ENCODE measurements at regions not wholly inside any gene's neighbourhood (a gene's known extent, or its start where the extent isn't known, plus 50 kb on each side); places are given as distances from the start of the nearest gene placed in this dataset.

- 100% methylated on average over 1 of the region's 5 CpGs for WGBS (ENCODE audit: insufficient coverage)
- H3K4me2 ChIP-seq (replicated peaks; ENCODE audit: low read depth, low read length, poor library complexity, severe bottlenecking): no peak overlapping the region
- TF ChIP-seq CTCF (IDR thresholded peaks at IDR 0.05): no peak
- no peak for TF ChIP-seq EZH2 (IDR thresholded peaks at IDR 0.05; ENCODE audit: borderline replicate concordance, insufficient read depth, low read depth, low read length, poor library complexity, severe bottlenecking)
Observed at GRCh38 chr3:15918988-15919387, 121.2 kb upstream of the ANKRD28 start.

GRCh38 chr3:15919971-15920370 is 122.2 kb upstream of the ANKRD28 start:
- TF ChIP-seq CTCF (IDR thresholded peaks at IDR 0.05): no peak
- TF ChIP-seq EZH2 (IDR thresholded peaks at IDR 0.05; ENCODE audit: borderline replicate concordance, insufficient read depth, low read depth, low read length, poor library complexity, severe bottlenecking): no peak
- no peak overlapping the region for H3K27ac Mint-ChIP-seq
- Histone ChIP-seq H3K4me1 (ENCODE audit: control insufficient read depth in 2 of 2, insufficient read depth in 2 of 2, low read length in 2 of 2) (no peaks in the 10 kb centered on the region), H4K20me1 (ENCODE audit: control insufficient read depth, insufficient read depth, low read length, poor library complexity, severe bottlenecking) (no peaks in the 10 kb centered on the region), H3K36me3 (replicated peaks in 1 of 2; ENCODE audit: control extremely low read depth in 1 of 2, control insufficient read depth in 1 of 2, extremely low read depth in 1 of 2, insufficient read depth in 2 of 2, low read length in 1 of 2) (no peaks in the 10 kb centered on the region), H3K4me3 (ENCODE audit: control extremely low read depth in 1 of 5, extremely low read depth in 1 of 5, insufficient read depth in 1 of 5, low read depth in 2 of 5, low read length in 4 of 5) (no peak overlapping the region), H3K79me2 (ENCODE audit: control insufficient read depth, insufficient read depth, low read length) (no peaks in the 10 kb centered on the region), H3K27ac (ENCODE audit: low read length in 2 of 2) (no peak overlapping the region), H3K27me3 (replicated peaks in 1 of 4; ENCODE audit: control extremely low read depth in 1 of 4, control insufficient read depth in 3 of 4, insufficient read depth in 4 of 4, low read length in 3 of 4) (no peaks in the 10 kb centered on the region), H2AFZ (ENCODE audit: insufficient read depth, low read depth, low read length, poor library complexity, severe bottlenecking) (no peak overlapping the region), H3K9ac (ENCODE audit: low read length) (no peak overlapping the region), H3K9me3 (ENCODE audit: control extremely low read depth in 1 of 3, control insufficient read depth in 2 of 3, insufficient read depth in 1 of 3, low read length in 2 of 3) (no peaks in the 10 kb centered on the region), H3K4me2 (replicated peaks; ENCODE audit: low read depth, low read length, poor library complexity, severe bottlenecking) (no peak overlapping the region)
- no peaks in the 10 kb centered on the region for H3K4me1 Mint-ChIP-seq
- no peaks in the 10 kb centered on the region for H3K9me3 Mint-ChIP-seq (ENCODE audit: insufficient read depth)
- intact Hi-C loops (cut with micrococcal nuclease): no loop called here
- no CpG with 5 or more reads among the region's 2 CpGs for WGBS (ENCODE audit: insufficient coverage)
- POLR2A ChIA-PET: no interaction called here
- ATAC-seq (ENCODE audit: low read depth) (no peak), DNase-seq (no peak)
- H3K4me3 Mint-ChIP-seq: no peak overlapping the region
- no peaks in the 10 kb centered on the region for H3K27me3 Mint-ChIP-seq
- CTCF ChIA-PET: interaction anchor here (0.5 kb wide), 1 partner anchor 81 kb away, joined by 3 read pairs; no protein-coding TSS in a partner anchor

More at GRCh38 chr3:15918988-15919387, 121.2 kb upstream of the ANKRD28 start:
- Histone ChIP-seq H3K4me3 (ENCODE audit: control extremely low read depth in 1 of 5, extremely low read depth in 1 of 5, insufficient read depth in 1 of 5, low read depth in 2 of 5, low read length in 4 of 5) (no peak overlapping the region), H3K27ac (ENCODE audit: low read length in 2 of 2) (no peak overlapping the region), H3K9me3 (ENCODE audit: control extremely low read depth in 1 of 3, control insufficient read depth in 2 of 3, insufficient read depth in 1 of 3, low read length in 2 of 3) (peaks cover 0 to 4% (median 0%) of the 10 kb centered on the region in 3 donors), H2AFZ (ENCODE audit: insufficient read depth, low read depth, low read length, poor library complexity, severe bottlenecking) (no peak overlapping the region), H4K20me1 (ENCODE audit: control insufficient read depth, insufficient read depth, low read length, poor library complexity, severe bottlenecking) (no peaks in the 10 kb centered on the region), H3K27me3 (replicated peaks in 1 of 4; ENCODE audit: control extremely low read depth in 1 of 4, control insufficient read depth in 3 of 4, insufficient read depth in 4 of 4, low read length in 3 of 4) (no peaks in the 10 kb centered on the region), H3K36me3 (replicated peaks in 1 of 2; ENCODE audit: control extremely low read depth in 1 of 2, control insufficient read depth in 1 of 2, extremely low read depth in 1 of 2, insufficient read depth in 2 of 2, low read length in 1 of 2) (no peaks in the 10 kb centered on the region), H3K4me1 (ENCODE audit: control insufficient read depth in 2 of 2, insufficient read depth in 2 of 2, low read length in 2 of 2) (no peaks in the 10 kb centered on the region), H3K9ac (ENCODE audit: low read length) (no peak overlapping the region), H3K79me2 (ENCODE audit: control insufficient read depth, insufficient read depth, low read length) (no peaks in the 10 kb centered on the region)
- POLR2A ChIA-PET: no interaction called here
- no peaks in the 10 kb centered on the region for H3K4me1 Mint-ChIP-seq
- no peak overlapping the region for H3K27ac Mint-ChIP-seq
- H3K27me3 Mint-ChIP-seq: no peaks in the 10 kb centered on the region
- no peaks in the 10 kb centered on the region for H3K9me3 Mint-ChIP-seq (ENCODE audit: insufficient read depth)
- CTCF ChIA-PET: no interaction called here
- H3K4me3 Mint-ChIP-seq: no peak overlapping the region
- ATAC-seq (ENCODE audit: low read depth) (no peak), DNase-seq (no peak)
- intact Hi-C loops (cut with micrococcal nuclease): no loop called here
